Chondrocyte (in vitro differentiated cells): ENCODE measurements at regions not wholly inside any gene's neighbourhood (a gene's known extent, or its start where the extent isn't known, plus 50 kb on each side); places are given as distances from the start of the nearest gene placed in this dataset.

ENCODE experiments used
- DNase-seq: peaks from one replicate; pipeline ENCODE4 v3.0.0; 2021; ENCODE audit warnings: mixed read lengths, low spot score
- H3K27ac Mint-ChIP-seq: one replicate; pipeline ENCODE4 v1.8.0; 2021; ENCODE audit warnings: mild to moderate bottlenecking, moderate library complexity, mixed read lengths; ENCODE audit not compliant: unreplicated experiment
- H3K27me3 Mint-ChIP-seq: 2 replicates; pipeline ENCODE4 v1.8.0; 2021; ENCODE audit warnings: low read depth, mixed read lengths
- H3K36me3 Mint-ChIP-seq: 2 replicates; pipeline ENCODE4 v1.8.0; 2021; ENCODE audit warnings: low read depth, mixed read lengths
- H3K4me1 Mint-ChIP-seq: 2 replicates; pipeline ENCODE4 v1.8.0; 2021; ENCODE audit warnings: low read depth, mild to moderate bottlenecking, mixed read lengths
- H3K4me3 Mint-ChIP-seq: one replicate; pipeline ENCODE4 v1.8.0; 2021; ENCODE audit warnings: mild to moderate bottlenecking, moderate library complexity, mixed read lengths; ENCODE audit not compliant: unreplicated experiment
- H3K9me3 Mint-ChIP-seq: 2 replicates; pipeline ENCODE4 v1.8.0; 2021; ENCODE audit warnings: low read depth, mixed read lengths
- TF ChIP-seq, protein P1 (sequence below): fragments of 200-600 bp; sonication (generic); IDR thresholded peaks from 2 replicates; pipeline ENCODE4 v1.5.0; 2021; ENCODE audit warnings: antibody characterized with exemption, mild to moderate bottlenecking, moderate library complexity

- TF ChIP-seq, protein P1, sequence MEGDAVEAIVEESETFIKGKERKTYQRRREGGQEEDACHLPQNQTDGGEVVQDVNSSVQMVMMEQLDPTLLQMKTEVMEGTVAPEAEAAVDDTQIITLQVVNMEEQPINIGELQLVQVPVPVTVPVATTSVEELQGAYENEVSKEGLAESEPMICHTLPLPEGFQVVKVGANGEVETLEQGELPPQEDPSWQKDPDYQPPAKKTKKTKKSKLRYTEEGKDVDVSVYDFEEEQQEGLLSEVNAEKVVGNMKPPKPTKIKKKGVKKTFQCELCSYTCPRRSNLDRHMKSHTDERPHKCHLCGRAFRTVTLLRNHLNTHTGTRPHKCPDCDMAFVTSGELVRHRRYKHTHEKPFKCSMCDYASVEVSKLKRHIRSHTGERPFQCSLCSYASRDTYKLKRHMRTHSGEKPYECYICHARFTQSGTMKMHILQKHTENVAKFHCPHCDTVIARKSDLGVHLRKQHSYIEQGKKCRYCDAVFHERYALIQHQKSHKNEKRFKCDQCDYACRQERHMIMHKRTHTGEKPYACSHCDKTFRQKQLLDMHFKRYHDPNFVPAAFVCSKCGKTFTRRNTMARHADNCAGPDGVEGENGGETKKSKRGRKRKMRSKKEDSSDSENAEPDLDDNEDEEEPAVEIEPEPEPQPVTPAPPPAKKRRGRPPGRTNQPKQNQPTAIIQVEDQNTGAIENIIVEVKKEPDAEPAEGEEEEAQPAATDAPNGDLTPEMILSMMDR = no peak
- Mint-ChIP-seq H3K36me3 (no peaks in the 10 kb centered on the region), H3K27me3 (peaks cover 14% of the 10 kb centered on the region), H3K27ac (no peak overlapping the region), H3K4me3 (no peak overlapping the region), H3K4me1 (no peaks in the 10 kb centered on the region), H3K9me3 (no peaks in the 10 kb centered on the region)
- no peak for DNase-seq
Observed at GRCh38 chr1:239803781-239804180, 287.9 kb upstream of the FMN2 start.

GRCh38 chr1:239804266-239804665 is 287.4 kb upstream of the FMN2 start:
- Mint-ChIP-seq H3K9me3 (no peaks in the 10 kb centered on the region), H3K4me3 (no peak overlapping the region), H3K36me3 (no peaks in the 10 kb centered on the region), H3K27me3 (peaks cover 10% of the 10 kb centered on the region), H3K27ac (no peak overlapping the region), H3K4me1 (no peaks in the 10 kb centered on the region)
- no peak for DNase-seq
- TF ChIP-seq, protein P1 = no peak

DNA sequence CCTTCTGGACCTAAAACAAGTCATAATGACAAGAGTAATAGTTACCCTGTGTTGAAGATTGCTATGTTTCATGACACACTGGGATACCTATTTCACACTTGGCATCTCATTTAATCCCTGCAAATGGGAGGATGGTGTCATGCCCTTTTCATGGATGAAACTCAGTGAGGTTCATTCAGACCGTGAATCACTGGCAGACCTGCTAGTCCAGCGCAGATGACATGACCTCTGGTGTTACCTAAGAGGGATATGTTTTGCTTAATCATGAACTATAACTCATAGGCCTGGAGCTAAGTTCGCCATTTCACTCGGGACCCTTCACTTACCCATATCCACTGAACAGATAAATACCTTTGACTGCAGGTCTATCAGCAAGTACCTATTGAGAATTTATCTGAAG is 286.6 kb upstream of the FMN2 start:
- no peaks in the 10 kb centered on the region for H3K36me3 Mint-ChIP-seq
- no peaks in the 10 kb centered on the region for H3K4me1 Mint-ChIP-seq
- no peak overlapping the region for H3K4me3 Mint-ChIP-seq
- no peak overlapping the region for H3K27ac Mint-ChIP-seq
- H3K27me3 Mint-ChIP-seq = peaks cover 10% of the 10 kb centered on the region
- DNase-seq = no peak
- no peaks in the 10 kb centered on the region for H3K9me3 Mint-ChIP-seq
- TF ChIP-seq, protein P1 = no peak

- Mint-ChIP-seq H3K4me3 (no peak overlapping the region), H3K9me3 (no peaks in the 10 kb centered on the region), H3K27ac (no peak overlapping the region), H3K36me3 (no peaks in the 10 kb centered on the region), H3K4me1 (no peaks in the 10 kb centered on the region), H3K27me3 (peaks cover 10% of the 10 kb centered on the region)
- no peak for DNase-seq
- TF ChIP-seq, protein P1 = no peak
Observed at GRCh38 chr1:239805851-239806772, 285.6 kb upstream of the FMN2 start.

DNA sequence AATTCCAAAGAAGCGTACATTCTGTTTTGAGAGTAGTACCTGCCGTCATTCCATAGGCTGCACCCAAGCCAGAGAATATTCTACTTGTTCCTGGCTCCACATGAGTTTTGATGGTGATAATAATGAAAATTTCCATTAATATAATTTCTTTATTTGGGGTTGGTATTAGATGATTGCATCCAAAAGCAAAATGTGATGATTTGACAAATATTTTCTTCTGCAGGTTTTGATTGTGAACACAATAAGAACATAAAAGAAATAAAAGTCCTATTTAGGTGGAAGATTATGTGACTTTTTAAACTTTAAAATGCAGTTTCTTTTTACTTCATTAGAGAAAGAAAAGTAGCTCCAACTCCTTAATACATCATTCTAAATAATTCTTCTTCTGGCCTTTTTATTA is 284.8 kb upstream of the FMN2 start:
- DNase-seq = no peak
- TF ChIP-seq, protein P1 = no peak

More for the DNA sequence above, 284.8 kb upstream of the FMN2 start:
- Mint-ChIP-seq H3K36me3 (no peaks in the 10 kb centered on the region), H3K27me3 (peaks cover 10% of the 10 kb centered on the region), H3K27ac (no peak overlapping the region), H3K4me3 (no peak overlapping the region), H3K9me3 (no peaks in the 10 kb centered on the region), H3K4me1 (no peaks in the 10 kb centered on the region)
